Thyroid gland (tissue), 4 donors: ENCODE measurements at regions not wholly inside any gene's neighbourhood (a gene's known extent, or its start where the extent isn't known, plus 50 kb on each side); places are given as distances from the start of the nearest gene placed in this dataset.

Experiments
- DNase-seq, 2 donors: peaks; one replicate each; pipeline ENCODE4 v3.0.0-alpha.2; 2019
- H3K27ac ChIP-seq, 3 donors: fragments of 200-600 bp; sonication (generic); 1 replicate in 2 of 3; 2 replicates in 1 of 3; pipeline ENCODE4 v1.5.1; 2016 to 2019; ENCODE audit warnings: mild to moderate bottlenecking in 1 of 3, moderate library complexity in 1 of 3
- H3K27me3 ChIP-seq: fragments of 200-600 bp; sonication (generic); one replicate; pipeline ENCODE4 v1.5.1; 2019
- H3K36me3 ChIP-seq, 2 donors: fragments of 200-600 bp; sonication (generic); one replicate each; pipeline ENCODE4 v1.5.1; 2016 to 2019
- H3K4me1 ChIP-seq, 2 donors: fragments of 200-600 bp; sonication (generic); one replicate each; pipeline ENCODE4 v1.5.1; 2017 to 2019
- H3K4me3 ChIP-seq, 3 donors: fragments of 200-600 bp; sonication (generic); replicated peaks in 1 of 3; 1 replicate in 2 of 3; 2 replicates in 1 of 3; pipeline ENCODE4 v1.5.1; 2016; ENCODE audit warnings: mild to moderate bottlenecking in 1 of 3
- H3K9me3 ChIP-seq: fragments of 200-600 bp; sonication (generic); one replicate; pipeline ENCODE4 v1.5.1; 2017
- CTCF ChIP-seq, 6 experiments: fragments of 200-600 bp in 3 of 6; fragments of 450-650 bp in 3 of 6; sonication (generic) in 3 of 6; IDR thresholded peaks; one replicate each; pipeline ENCODE4 v1.5.1; 2016 to 2019; ENCODE audit warnings: antibody characterized with exemption in 6 of 6, mild to moderate bottlenecking in 2 of 6, inconsistent platforms in 1 of 6, moderate library complexity in 1 of 6
- POLR2A ChIP-seq, 2 donors: fragments of 450-650 bp; IDR thresholded peaks; one replicate each; pipeline ENCODE4 v1.6.1; 2017; ENCODE audit warnings: antibody characterized with exemption in 2 of 2, mild to moderate bottlenecking in 2 of 2, moderate library complexity in 1 of 2
- WGBS, 2 donors: methylation state at CpG; one replicate each; pipeline ENCODE4 v1.1.5; 2017; 5-methylcytosine and 5-hydroxymethylcytosine counted together
- intact Hi-C: fragments of 100-400 bp; cut with DNase I; formaldehyde crosslinking; loops from one replicate; pipeline ENCODE4 v1.15.1; 2023

GRCh38 chr9:82789155-82789824 lies 273.7 kb downstream of the RASEF start:
- no peaks in the 10 kb centered on the region for H3K36me3 ChIP-seq
- H3K4me1 ChIP-seq = no peaks in the 10 kb centered on the region
- 91 to 95% methylated on average over 6 of the region's 6 CpGs for WGBS, 2 donors
- intact Hi-C loops = no loop called here
- H3K27me3 ChIP-seq = no peaks in the 10 kb centered on the region
- no peak overlapping the region for H3K4me3 ChIP-seq
- TF ChIP-seq POLR2A (IDR thresholded peaks at IDR 0.05) = no peak
- TF ChIP-seq CTCF (IDR thresholded peaks at IDR 0.05) = no peak
- DNase-seq = no peak
- H3K9me3 ChIP-seq = no peaks in the 10 kb centered on the region
- H3K27ac ChIP-seq = no peak overlapping the region

- Histone ChIP-seq H3K27ac (no peak overlapping the region), H3K27me3 (no peaks in the 10 kb centered on the region), H3K4me3 (no peak overlapping the region), H3K9me3 (no peaks in the 10 kb centered on the region), H3K36me3 (no peaks in the 10 kb centered on the region), H3K4me1 (no peaks in the 10 kb centered on the region)
- intact Hi-C loops = no loop called here
- TF ChIP-seq CTCF (IDR thresholded peaks at IDR 0.05) (no peak), POLR2A (IDR thresholded peaks at IDR 0.05) (no peak)
- 52 to 53% methylated on average over 1 of the region's 1 CpG for WGBS, 2 donors
- no peak for DNase-seq
These were observed 272.1 kb downstream of the RASEF start for GRCh38 chr9:82790875-82791274.

GRCh38 chr9:82791692-82792091 lies 271.2 kb downstream of the RASEF start:
- WGBS, 2 donors = 81% methylated on average over 2 of the region's 2 CpGs
- DNase-seq = no peak
- Histone ChIP-seq H3K4me1 (no peaks in the 10 kb centered on the region), H3K36me3 (no peaks in the 10 kb centered on the region), H3K27ac (no peak overlapping the region), H3K27me3 (no peaks in the 10 kb centered on the region), H3K4me3 (no peak overlapping the region), H3K9me3 (no peaks in the 10 kb centered on the region)
- no peak for TF ChIP-seq POLR2A (IDR thresholded peaks at IDR 0.05)
- no peak for TF ChIP-seq CTCF (IDR thresholded peaks at IDR 0.05)
- intact Hi-C loops = no loop called here

- Histone ChIP-seq H3K27ac (no peak overlapping the region), H3K9me3 (no peaks in the 10 kb centered on the region), H3K36me3 (no peaks in the 10 kb centered on the region), H3K27me3 (no peaks in the 10 kb centered on the region), H3K4me3 (no peak overlapping the region), H3K4me1 (peaks cover 9% of the 10 kb centered on the region in 2 donors)
- TF ChIP-seq POLR2A (IDR thresholded peaks at IDR 0.05) (no peak), CTCF (IDR thresholded peaks at IDR 0.05) (no peak)
- 16% methylated on average over 3 of the region's 3 CpGs for WGBS, 2 donors
- intact Hi-C loops = no loop called here
- DNase-seq = peak; percentile 67 to 79
These were observed 265.4 kb downstream of the RASEF start for GRCh38 chr9:82797534-82797933.

GRCh38 chr9:82799286-82799685 lies 263.7 kb downstream of the RASEF start:
- 91% methylated on average over 4 of the region's 4 CpGs for WGBS, 2 donors
- TF ChIP-seq CTCF (IDR thresholded peaks at IDR 0.05) = no peak
- no peak for TF ChIP-seq POLR2A (IDR thresholded peaks at IDR 0.05)
- peaks cover 9% of the 10 kb centered on the region in 2 donors for H3K4me1 ChIP-seq
- intact Hi-C loops = no loop called here
- H3K36me3 ChIP-seq = no peaks in the 10 kb centered on the region
- H3K4me3 ChIP-seq = no peak overlapping the region
- no peaks in the 10 kb centered on the region for H3K9me3 ChIP-seq
- no peak overlapping the region for H3K27ac ChIP-seq
- no peak for DNase-seq
- no peaks in the 10 kb centered on the region for H3K27me3 ChIP-seq
